ENCODE measurements at regions not wholly inside any gene's neighbourhood (a gene's known extent, or its start where the extent isn't known, plus 50 kb on each side); places are given as distances from the start of the nearest gene placed in this dataset.

- H3K9me3 ChIP-seq (ENCODE audit: low read length), result no peaks in the 10 kb centered on the region
- H3K9ac ChIP-seq (ENCODE audit: low read length), result no peak overlapping the region
- no peak overlapping the region for H3K4me3 ChIP-seq (ENCODE audit: low read depth in 1 of 2, low read length in 2 of 2)
- no peaks in the 10 kb centered on the region for H3K4me1 ChIP-seq (ENCODE audit: insufficient read depth, low read length)
- H3K27ac ChIP-seq (ENCODE audit: low read depth, low read length), result no peak overlapping the region
- no peaks in the 10 kb centered on the region for H3K36me3 ChIP-seq (ENCODE audit: insufficient read depth, low read length)
- H3K27me3 ChIP-seq (ENCODE audit: control insufficient read depth in 1 of 2, insufficient read depth in 2 of 2, low read length in 2 of 2), result no peaks in the 10 kb centered on the region
These were observed 305.9 kb upstream of the ADGRL4 start for GRCh38 chr1:79312438-79312837.

GRCh38 chr1:79310609-79311008 is 304.1 kb upstream of the ADGRL4 start:
- Histone ChIP-seq H3K4me3 (ENCODE audit: low read depth in 1 of 2, low read length in 2 of 2) (no peak overlapping the region), H3K27me3 (ENCODE audit: control insufficient read depth in 1 of 2, insufficient read depth in 2 of 2, low read length in 2 of 2) (no peaks in the 10 kb centered on the region), H3K27ac (ENCODE audit: low read depth, low read length) (no peak overlapping the region), H3K9ac (ENCODE audit: low read length) (no peak overlapping the region), H3K4me1 (ENCODE audit: insufficient read depth, low read length) (no peaks in the 10 kb centered on the region), H3K9me3 (ENCODE audit: low read length) (no peaks in the 10 kb centered on the region), H3K36me3 (ENCODE audit: insufficient read depth, low read length) (no peaks in the 10 kb centered on the region)

- Histone ChIP-seq H3K9me3 (ENCODE audit: low read length) (no peaks in the 10 kb centered on the region), H3K36me3 (ENCODE audit: insufficient read depth, low read length) (no peaks in the 10 kb centered on the region), H3K27ac (ENCODE audit: low read depth, low read length) (no peak overlapping the region), H3K27me3 (ENCODE audit: control insufficient read depth in 1 of 2, insufficient read depth in 2 of 2, low read length in 2 of 2) (no peaks in the 10 kb centered on the region), H3K4me1 (ENCODE audit: insufficient read depth, low read length) (no peaks in the 10 kb centered on the region), H3K4me3 (ENCODE audit: low read depth in 1 of 2, low read length in 2 of 2) (no peak overlapping the region), H3K9ac (ENCODE audit: low read length) (no peak overlapping the region)
These were observed 297.6 kb upstream of the ADGRL4 start for GRCh38 chr1:79304131-79304530.

- H3K9me3 ChIP-seq (ENCODE audit: low read length), result no peaks in the 10 kb centered on the region
- H3K4me3 ChIP-seq (ENCODE audit: low read depth in 1 of 2, low read length in 2 of 2), result no peak overlapping the region
- no peak overlapping the region for H3K9ac ChIP-seq (ENCODE audit: low read length)
- H3K27me3 ChIP-seq (ENCODE audit: control insufficient read depth in 1 of 2, insufficient read depth in 2 of 2, low read length in 2 of 2), result no peaks in the 10 kb centered on the region
- no peak overlapping the region for H3K27ac ChIP-seq (ENCODE audit: low read depth, low read length)
- H3K4me1 ChIP-seq (ENCODE audit: insufficient read depth, low read length), result no peaks in the 10 kb centered on the region
- no peaks in the 10 kb centered on the region for H3K36me3 ChIP-seq (ENCODE audit: insufficient read depth, low read length)
These were observed 296.5 kb upstream of the ADGRL4 start for GRCh38 chr1:79303040-79303439.

GRCh38 chr1:79302380-79302930 is 295.9 kb upstream of the ADGRL4 start:
- no peaks in the 10 kb centered on the region for H3K36me3 ChIP-seq (ENCODE audit: insufficient read depth, low read length)
- H3K4me3 ChIP-seq (ENCODE audit: low read depth in 1 of 2, low read length in 2 of 2), result no peak overlapping the region
- H3K27ac ChIP-seq (ENCODE audit: low read depth, low read length), result no peak overlapping the region
- H3K27me3 ChIP-seq (ENCODE audit: control insufficient read depth in 1 of 2, insufficient read depth in 2 of 2, low read length in 2 of 2), result no peaks in the 10 kb centered on the region
- H3K4me1 ChIP-seq (ENCODE audit: insufficient read depth, low read length), result no peaks in the 10 kb centered on the region
- H3K9me3 ChIP-seq (ENCODE audit: low read length), result no peaks in the 10 kb centered on the region
- no peak overlapping the region for H3K9ac ChIP-seq (ENCODE audit: low read length)

- no peaks in the 10 kb centered on the region for H3K9me3 ChIP-seq (ENCODE audit: low read length)
- H3K27ac ChIP-seq (ENCODE audit: low read depth, low read length), result no peak overlapping the region
- H3K4me3 ChIP-seq (ENCODE audit: low read depth in 1 of 2, low read length in 2 of 2), result no peak overlapping the region
- H3K9ac ChIP-seq (ENCODE audit: low read length), result no peak overlapping the region
- H3K4me1 ChIP-seq (ENCODE audit: insufficient read depth, low read length), result no peaks in the 10 kb centered on the region
- H3K36me3 ChIP-seq (ENCODE audit: insufficient read depth, low read length), result no peaks in the 10 kb centered on the region
- H3K27me3 ChIP-seq (ENCODE audit: control insufficient read depth in 1 of 2, insufficient read depth in 2 of 2, low read length in 2 of 2), result no peaks in the 10 kb centered on the region
These were observed 289.4 kb upstream of the ADGRL4 start for GRCh38 chr1:79295967-79296366.

GRCh38 chr1:79293611-79294010 is 287.1 kb upstream of the ADGRL4 start:
- H3K27ac ChIP-seq (ENCODE audit: low read depth, low read length), result no peak overlapping the region
- H3K36me3 ChIP-seq (ENCODE audit: insufficient read depth, low read length), result no peaks in the 10 kb centered on the region
- H3K9me3 ChIP-seq (ENCODE audit: low read length), result no peaks in the 10 kb centered on the region
- H3K9ac ChIP-seq (ENCODE audit: low read length), result no peak overlapping the region
- H3K4me1 ChIP-seq (ENCODE audit: insufficient read depth, low read length), result no peaks in the 10 kb centered on the region
- no peak overlapping the region for H3K4me3 ChIP-seq (ENCODE audit: low read depth in 1 of 2, low read length in 2 of 2)
- no peaks in the 10 kb centered on the region for H3K27me3 ChIP-seq (ENCODE audit: control insufficient read depth in 1 of 2, insufficient read depth in 2 of 2, low read length in 2 of 2)

GRCh38 chr1:79290927-79291474 is 284.5 kb upstream of the ADGRL4 start:
- no peaks in the 10 kb centered on the region for H3K9me3 ChIP-seq (ENCODE audit: low read length)

GRCh38 chr1:79287982-79288381 is 281.5 kb upstream of the ADGRL4 start:
- H3K36me3 ChIP-seq (ENCODE audit: insufficient read depth, low read length), result no peaks in the 10 kb centered on the region
- H3K9me3 ChIP-seq (ENCODE audit: low read length), result no peaks in the 10 kb centered on the region
- H3K4me3 ChIP-seq (ENCODE audit: low read depth in 1 of 2, low read length in 2 of 2), result no peak overlapping the region
- no peaks in the 10 kb centered on the region for H3K27me3 ChIP-seq (ENCODE audit: control insufficient read depth in 1 of 2, insufficient read depth in 2 of 2, low read length in 2 of 2)
- no peak overlapping the region for H3K27ac ChIP-seq (ENCODE audit: low read depth, low read length)
- H3K9ac ChIP-seq (ENCODE audit: low read length), result no peak overlapping the region
- H3K4me1 ChIP-seq (ENCODE audit: insufficient read depth, low read length), result no peaks in the 10 kb centered on the region

More at GRCh38 chr1:79290927-79291474, 284.5 kb upstream of the ADGRL4 start:
- Histone ChIP-seq H3K27ac (ENCODE audit: low read depth, low read length) (no peak overlapping the region), H3K9ac (ENCODE audit: low read length) (no peak overlapping the region), H3K4me3 (ENCODE audit: low read depth in 1 of 2, low read length in 2 of 2) (no peak overlapping the region), H3K36me3 (ENCODE audit: insufficient read depth, low read length) (no peaks in the 10 kb centered on the region), H3K4me1 (ENCODE audit: insufficient read depth, low read length) (no peaks in the 10 kb centered on the region), H3K27me3 (ENCODE audit: control insufficient read depth in 1 of 2, insufficient read depth in 2 of 2, low read length in 2 of 2) (no peaks in the 10 kb centered on the region)

GRCh38 chr1:79285667-79286066 is 279.1 kb upstream of the ADGRL4 start:
- no peak overlapping the region for H3K9ac ChIP-seq (ENCODE audit: low read length)
- H3K27ac ChIP-seq (ENCODE audit: low read depth, low read length), result no peak overlapping the region
- no peak overlapping the region for H3K4me3 ChIP-seq (ENCODE audit: low read depth in 1 of 2, low read length in 2 of 2)
- no peaks in the 10 kb centered on the region for H3K4me1 ChIP-seq (ENCODE audit: insufficient read depth, low read length)
- H3K9me3 ChIP-seq (ENCODE audit: low read length), result no peaks in the 10 kb centered on the region
- H3K36me3 ChIP-seq (ENCODE audit: insufficient read depth, low read length), result no peaks in the 10 kb centered on the region
- no peaks in the 10 kb centered on the region for H3K27me3 ChIP-seq (ENCODE audit: control insufficient read depth in 1 of 2, insufficient read depth in 2 of 2, low read length in 2 of 2)

- Histone ChIP-seq H3K27me3 (ENCODE audit: control insufficient read depth in 1 of 2, insufficient read depth in 2 of 2, low read length in 2 of 2) (no peaks in the 10 kb centered on the region), H3K4me1 (ENCODE audit: insufficient read depth, low read length) (no peaks in the 10 kb centered on the region), H3K4me3 (ENCODE audit: low read depth in 1 of 2, low read length in 2 of 2) (no peak overlapping the region), H3K9ac (ENCODE audit: low read length) (no peak overlapping the region), H3K9me3 (ENCODE audit: low read length) (no peaks in the 10 kb centered on the region), H3K36me3 (ENCODE audit: insufficient read depth, low read length) (no peaks in the 10 kb centered on the region), H3K27ac (ENCODE audit: low read depth, low read length) (no peak overlapping the region)
These were observed 276.9 kb upstream of the ADGRL4 start for GRCh38 chr1:79283451-79283850.

- H3K36me3 ChIP-seq (ENCODE audit: insufficient read depth, low read length), result no peaks in the 10 kb centered on the region
These were observed 274.9 kb upstream of the ADGRL4 start for GRCh38 chr1:79281442-79281841.

More at GRCh38 chr1:79281442-79281841, 274.9 kb upstream of the ADGRL4 start:
- H3K27ac ChIP-seq (ENCODE audit: low read depth, low read length), result no peak overlapping the region
- no peaks in the 10 kb centered on the region for H3K9me3 ChIP-seq (ENCODE audit: low read length)
- H3K27me3 ChIP-seq (ENCODE audit: control insufficient read depth in 1 of 2, insufficient read depth in 2 of 2, low read length in 2 of 2), result no peaks in the 10 kb centered on the region
- H3K4me3 ChIP-seq (ENCODE audit: low read depth in 1 of 2, low read length in 2 of 2), result no peak overlapping the region
- H3K4me1 ChIP-seq (ENCODE audit: insufficient read depth, low read length), result no peaks in the 10 kb centered on the region
- H3K9ac ChIP-seq (ENCODE audit: low read length), result no peak overlapping the region
